ENCODE measurements at regions not wholly inside any gene's neighbourhood (a gene's known extent, or its start where the extent isn't known, plus 50 kb on each side); places are given as distances from the start of the nearest gene placed in this dataset.

DNA sequence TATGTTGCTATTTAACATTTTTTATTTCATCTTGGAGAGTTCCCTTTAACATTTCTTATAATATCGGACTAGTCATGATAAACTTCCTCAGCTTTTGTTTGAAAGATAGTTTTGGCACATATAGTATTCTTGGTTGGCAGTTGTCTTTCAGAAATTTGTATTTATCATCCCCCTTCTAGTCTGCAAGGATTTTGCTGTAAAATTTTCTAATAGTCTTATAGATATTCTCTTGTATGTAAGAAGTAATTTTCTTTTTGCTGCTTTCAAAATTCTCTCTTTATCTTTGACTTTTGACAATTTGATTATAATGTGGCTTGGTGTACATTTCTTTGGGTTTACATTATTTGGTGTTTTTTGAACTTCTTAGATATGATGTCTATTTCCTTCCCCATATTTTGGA is 116.0 kb upstream of the AVPR1A start:
- no peak overlapping the region for H2AK5ac ChIP-seq (ENCODE audit: low read depth, low read length)
- H3K4ac ChIP-seq (ENCODE audit: low read depth, low read length) = no peak overlapping the region

More for the DNA sequence above, 116.0 kb upstream of the AVPR1A start:
- Histone ChIP-seq H3K4me2 (ENCODE audit: low read depth, low read length) (no peak overlapping the region), H2AK9ac (replicated peaks; ENCODE audit: low read depth, low read length, poor library complexity) (no peak overlapping the region), H2BK20ac (ENCODE audit: low read depth, low read length) (no peak overlapping the region), H3K27ac (ENCODE audit: insufficient read depth, low read length) (no peak overlapping the region), H2AFZ (replicated peaks; ENCODE audit: low read length, poor library complexity) (no peak overlapping the region), H4K91ac (ENCODE audit: insufficient read depth, low read depth, low read length) (no peak overlapping the region), H2BK120ac (ENCODE audit: low read depth, low read length) (no peak overlapping the region), H3K9me3 (ENCODE audit: control insufficient read depth, insufficient read depth, low read length) (0 out of 2 replicates have a peak, but pooled peaks cover 6% of the 10 kb centered on the region), H4K20me1 (ENCODE audit: insufficient read depth, low read length) (no peaks in the 10 kb centered on the region), H4K8ac (ENCODE audit: low read depth in 2 of 2, low read length in 2 of 2) (no peak overlapping the region), H3K18ac (ENCODE audit: low read depth, low read length) (no peak overlapping the region), H3K56ac (ENCODE audit: extremely low read depth, insufficient read depth, low read length) (no peak overlapping the region), H2BK5ac (ENCODE audit: low read depth, low read length, poor library complexity, severe bottlenecking) (no peak overlapping the region), H3K79me1 (ENCODE audit: low read depth in 1 of 2, low read length in 2 of 2) (no peaks in the 10 kb centered on the region), H3K36me3 (ENCODE audit: control insufficient read depth, insufficient read depth, low read length) (no peaks in the 10 kb centered on the region), H2BK15ac (ENCODE audit: low read depth, low read length) (no peak overlapping the region), H3K4me3 (ENCODE audit: insufficient read depth, low read depth, low read length) (no peak overlapping the region), H3K9me1 (ENCODE audit: insufficient read depth, low read length) (no peaks in the 10 kb centered on the region), H3K23ac (ENCODE audit: low read depth, low read length) (no peak overlapping the region), H3K4me1 (ENCODE audit: control insufficient read depth, insufficient read depth, low read length) (no peaks in the 10 kb centered on the region), H4K5ac (ENCODE audit: low read depth, low read length) (no peak overlapping the region), H3K9ac (ENCODE audit: low read depth, low read length) (no peak overlapping the region), H3K14ac (replicated peaks; ENCODE audit: low read depth, low read length) (no peak overlapping the region), H3K27me3 (ENCODE audit: control insufficient read depth, insufficient read depth, low read length) (no peaks in the 10 kb centered on the region)
- TF ChIP-seq RAD21 (IDR thresholded peaks at IDR 0.05; ENCODE audit: low read length) (no peak), SMC3 (IDR thresholded peaks at IDR 0.05; ENCODE audit: low read depth, low read length) (no peak), MAFK (IDR thresholded peaks at IDR 0.05; ENCODE audit: low read depth, low read length) (no peak), MAZ (IDR thresholded peaks at IDR 0.05; ENCODE audit: borderline replicate concordance, low read depth, low read length) (no peak), RFX5 (IDR thresholded peaks at IDR 0.05; ENCODE audit: low read depth, low read length) (no peak), RCOR1 (IDR thresholded peaks at IDR 0.05; ENCODE audit: insufficient replicate concordance, low read length) (no peak), CHD1 (IDR thresholded peaks at IDR 0.05; ENCODE audit: low read depth, low read length) (no peak)
- TF ChIP-seq, protein P1, sequence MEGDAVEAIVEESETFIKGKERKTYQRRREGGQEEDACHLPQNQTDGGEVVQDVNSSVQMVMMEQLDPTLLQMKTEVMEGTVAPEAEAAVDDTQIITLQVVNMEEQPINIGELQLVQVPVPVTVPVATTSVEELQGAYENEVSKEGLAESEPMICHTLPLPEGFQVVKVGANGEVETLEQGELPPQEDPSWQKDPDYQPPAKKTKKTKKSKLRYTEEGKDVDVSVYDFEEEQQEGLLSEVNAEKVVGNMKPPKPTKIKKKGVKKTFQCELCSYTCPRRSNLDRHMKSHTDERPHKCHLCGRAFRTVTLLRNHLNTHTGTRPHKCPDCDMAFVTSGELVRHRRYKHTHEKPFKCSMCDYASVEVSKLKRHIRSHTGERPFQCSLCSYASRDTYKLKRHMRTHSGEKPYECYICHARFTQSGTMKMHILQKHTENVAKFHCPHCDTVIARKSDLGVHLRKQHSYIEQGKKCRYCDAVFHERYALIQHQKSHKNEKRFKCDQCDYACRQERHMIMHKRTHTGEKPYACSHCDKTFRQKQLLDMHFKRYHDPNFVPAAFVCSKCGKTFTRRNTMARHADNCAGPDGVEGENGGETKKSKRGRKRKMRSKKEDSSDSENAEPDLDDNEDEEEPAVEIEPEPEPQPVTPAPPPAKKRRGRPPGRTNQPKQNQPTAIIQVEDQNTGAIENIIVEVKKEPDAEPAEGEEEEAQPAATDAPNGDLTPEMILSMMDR (conservative IDR thresholded peaks at IDR 0.05; ENCODE audit: low read depth, low read length) = no peak
- TF ChIP-seq, protein P2, sequence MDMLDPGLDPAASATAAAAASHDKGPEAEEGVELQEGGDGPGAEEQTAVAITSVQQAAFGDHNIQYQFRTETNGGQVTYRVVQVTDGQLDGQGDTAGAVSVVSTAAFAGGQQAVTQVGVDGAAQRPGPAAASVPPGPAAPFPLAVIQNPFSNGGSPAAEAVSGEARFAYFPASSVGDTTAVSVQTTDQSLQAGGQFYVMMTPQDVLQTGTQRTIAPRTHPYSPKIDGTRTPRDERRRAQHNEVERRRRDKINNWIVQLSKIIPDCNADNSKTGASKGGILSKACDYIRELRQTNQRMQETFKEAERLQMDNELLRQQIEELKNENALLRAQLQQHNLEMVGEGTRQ (IDR thresholded peaks at IDR 0.05; ENCODE audit: low read depth, low read length) = no peak
- in situ Hi-C loops (cut with MboI; ENCODE audit: low sequenced_read_pairs) (no loop called here), intact Hi-C loops (cut with micrococcal nuclease) (no loop called here), dilution Hi-C loops (cut with HindIII; ENCODE audit: low sequenced_read_pairs, unreplicated experiment) (no loop called here)
- WGBS, 2 experiments (ENCODE audit: extremely low coverage in 2 of 2, insufficient read length in 1 of 2) = no CpG with 5 or more reads among the region's 1 CpG
- ChIA-PET POLR2A (ENCODE audit: unreplicated experiment) (no interaction called here), CTCF (no interaction called here)
- ATAC-seq (ENCODE audit: low read depth) = no peak
- BruUV-seq (replicated peaks) = no TSS peak
- DNase-seq = no peak
